IMR-90 (cell line): ENCODE measurements at regions not wholly inside any gene's neighbourhood (a gene's known extent, or its start where the extent isn't known, plus 50 kb on each side); places are given as distances from the start of the nearest gene placed in this dataset.

ENCODE experiments used
- ATAC-seq: fragments of 200-7000 bp; cut with Tn5 transposase; 2 replicates; pipeline ENCODE4 v1.9.1; 2020; ENCODE audit warnings: low read depth, mild to moderate bottlenecking, moderate library complexity
- BruUV-seq: library from RNA; stranded (reverse); fragments of 400-500 nt; replicated peaks from 2 replicates; lab custom pipeline; 2021; lab: Mats Ljungman, UMichigan
- CTCF ChIA-PET: fragments of 300-600 bp; formaldehyde crosslinking; extraction: SDS; loops from one replicate; lab custom pipeline; 2021; ENCODE audit warnings: antibody characterized with exemption; lab: Yijun Ruan, JAX
- POLR2A ChIA-PET: fragments of 300-600 bp; sonication (Branson Sonifier 250); formaldehyde crosslinking; loops from one replicate; lab custom pipeline; 2022; ENCODE audit warnings: antibody characterized with exemption; ENCODE audit not compliant: unreplicated experiment; lab: Charles Lee
- DNase-seq: peaks from one replicate; pipeline ENCODE4 v3.0.0; 2013
- H2AFZ ChIP-seq: replicated peaks from 2 replicates; pipeline ENCODE3; 2013; ENCODE audit warnings: low read length, mild to moderate bottlenecking; ENCODE audit not compliant: poor library complexity
- H2AK5ac ChIP-seq: 2 replicates; pipeline ENCODE4 v1.6.1; 2013; ENCODE audit warnings: low read depth, low read length, inconsistent platforms
- H2AK9ac ChIP-seq: replicated peaks from 2 replicates; pipeline ENCODE3; 2013; ENCODE audit warnings: mild to moderate bottlenecking, low read depth, low read length, moderate library complexity; ENCODE audit not compliant: poor library complexity
- H2BK120ac ChIP-seq: 2 replicates; pipeline ENCODE4 v1.6.1; 2013; ENCODE audit warnings: low read depth, low read length, inconsistent platforms
- H2BK15ac ChIP-seq: 3 replicates; pipeline ENCODE4 v1.6.1; 2013; ENCODE audit warnings: low read depth, low read length, inconsistent platforms
- H2BK20ac ChIP-seq: 2 replicates; pipeline ENCODE4 v1.6.1; 2013; ENCODE audit warnings: low read depth, mild to moderate bottlenecking, inconsistent platforms, low read length, moderate library complexity
- H2BK5ac ChIP-seq: 2 replicates; pipeline ENCODE4 v1.6.1; 2013; ENCODE audit warnings: mild to moderate bottlenecking, low read depth, low read length, inconsistent platforms; ENCODE audit not compliant: poor library complexity, severe bottlenecking
- H3K14ac ChIP-seq: replicated peaks from 2 replicates; pipeline ENCODE4 v1.6.1; 2013; ENCODE audit warnings: low read depth, low read length, inconsistent platforms
- H3K18ac ChIP-seq: 2 replicates; pipeline ENCODE4 v1.6.1; 2013; ENCODE audit warnings: low read depth, low read length, control low read depth
- H3K23ac ChIP-seq: 2 replicates; pipeline ENCODE4 v1.6.1; 2013; ENCODE audit warnings: low read depth, low read length, inconsistent platforms
- H3K27ac ChIP-seq: 2 replicates; pipeline ENCODE4 v1.5.1; 2013; ENCODE audit warnings: mild to moderate bottlenecking, control low read depth, low read length; ENCODE audit not compliant: insufficient read depth
- H3K27me3 ChIP-seq: 2 replicates; pipeline ENCODE4 v1.6.1; 2013; ENCODE audit warnings: low read length; ENCODE audit not compliant: control insufficient read depth, insufficient read depth
- H3K36me3 ChIP-seq: 2 replicates; pipeline ENCODE4 v1.6.1; 2013; ENCODE audit warnings: low read length, mixed read lengths; ENCODE audit not compliant: control insufficient read depth, insufficient read depth
- H3K4ac ChIP-seq: 2 replicates; pipeline ENCODE4 v1.6.1; 2013; ENCODE audit warnings: low read depth, low read length, inconsistent platforms
- H3K4me1 ChIP-seq: 2 replicates; pipeline ENCODE4 v1.6.1; 2013; ENCODE audit warnings: low read length, mixed read lengths; ENCODE audit not compliant: control insufficient read depth, insufficient read depth
- H3K4me2 ChIP-seq: 2 replicates; pipeline ENCODE4 v1.6.1; 2013; ENCODE audit warnings: low read depth, mild to moderate bottlenecking, control low read depth, low read length, moderate library complexity
- H3K4me3 ChIP-seq: 2 replicates; pipeline ENCODE4 v1.5.1; 2013; ENCODE audit warnings: low read depth, mild to moderate bottlenecking, control low read depth, low read length, moderate library complexity; ENCODE audit not compliant: insufficient read depth
- H3K56ac ChIP-seq: 2 replicates; pipeline ENCODE4 v1.6.1; 2013; ENCODE audit warnings: low read length, inconsistent platforms; ENCODE audit not compliant: insufficient read depth; ENCODE audit errors: extremely low read depth
- H3K79me1 ChIP-seq, 2 experiments: 2 replicates each; pipeline ENCODE4 v1.6.1; 2013; ENCODE audit warnings: low read length in 2 of 2, inconsistent platforms in 1 of 2, low read depth in 1 of 2
- H3K9ac ChIP-seq: 2 replicates; pipeline ENCODE4 v1.6.1; 2013; ENCODE audit warnings: low read depth, low read length, control low read depth
- H3K9me1 ChIP-seq: 2 replicates; pipeline ENCODE4 v1.6.1; 2013; ENCODE audit warnings: low read length, inconsistent platforms; ENCODE audit not compliant: insufficient read depth
- H3K9me3 ChIP-seq: 2 replicates; pipeline ENCODE4 v1.6.1; 2013; ENCODE audit warnings: low read length; ENCODE audit not compliant: control insufficient read depth, insufficient read depth
- H4K20me1 ChIP-seq: 2 replicates; pipeline ENCODE4 v1.6.1; 2013; ENCODE audit warnings: low read length, inconsistent platforms; ENCODE audit not compliant: insufficient read depth
- H4K5ac ChIP-seq: 2 replicates; pipeline ENCODE4 v1.6.1; 2013; ENCODE audit warnings: mild to moderate bottlenecking, low read depth, low read length, control low read depth
- H4K8ac ChIP-seq, 2 experiments: 2 replicates each; pipeline ENCODE4 v1.6.1; 2013; ENCODE audit warnings: low read depth in 2 of 2, low read length in 2 of 2, control low read depth in 1 of 2, inconsistent platforms in 1 of 2
- H4K91ac ChIP-seq: 2 replicates; pipeline ENCODE4 v1.6.1; 2013; ENCODE audit warnings: low read depth, low read length, inconsistent platforms; ENCODE audit not compliant: insufficient read depth
- BHLHE40 ChIP-seq: fragments of 150-350 bp; IDR thresholded peaks from 2 replicates; pipeline ENCODE4 v1.6.1; 2016; ENCODE audit warnings: mild to moderate bottlenecking, low read depth, low read length
- CEBPB ChIP-seq: IDR thresholded peaks from 2 replicates; pipeline ENCODE4 v1.6.1; 2012; ENCODE audit warnings: low read depth, low read length, improper control_type of control experiment
- CTCF ChIP-seq: conservative IDR thresholded peaks from 2 replicates; pipeline ENCODE4 v1.5.1; 2012; ENCODE audit warnings: mild to moderate bottlenecking, low read depth, low read length, improper control_type of control experiment
- ELK1 ChIP-seq: fragments of 150-350 bp; IDR thresholded peaks from 2 replicates; pipeline ENCODE4 v1.6.1; 2016; ENCODE audit warnings: low read depth, mild to moderate bottlenecking, low read length, moderate library complexity, borderline replicate concordance
- MAFK ChIP-seq: IDR thresholded peaks from 2 replicates; pipeline ENCODE4 v1.6.1; 2012; ENCODE audit warnings: low read depth, low read length, improper control_type of control experiment
- MAZ ChIP-seq: IDR thresholded peaks from 2 replicates; pipeline ENCODE4 v1.6.1; 2012; ENCODE audit warnings: low read depth, mild to moderate bottlenecking, low read length, improper control_type of control experiment, moderate library complexity, borderline replicate concordance
- MXI1 ChIP-seq: IDR thresholded peaks from 2 replicates; pipeline ENCODE4 v1.6.1; 2012; ENCODE audit warnings: low read depth, mild to moderate bottlenecking, low read length, moderate library complexity, borderline replicate concordance
- NFE2L2 ChIP-seq: fragments of 150-350 bp; IDR thresholded peaks from 2 replicates; pipeline ENCODE4 v1.6.1; 2016; ENCODE audit warnings: low read depth, mild to moderate bottlenecking, low read length
- POLR2A ChIP-seq: IDR thresholded peaks from 2 replicates; pipeline ENCODE4 v1.6.1; 2012; ENCODE audit warnings: mild to moderate bottlenecking, low read depth, low read length
- RCOR1 ChIP-seq: IDR thresholded peaks from 2 replicates; pipeline ENCODE4 v1.6.1; 2012; ENCODE audit warnings: mild to moderate bottlenecking, low read length, improper control_type of control experiment; ENCODE audit not compliant: insufficient replicate concordance
- SMC3 ChIP-seq: fragments of 150-350 bp; IDR thresholded peaks from 2 replicates; pipeline ENCODE4 v1.6.1; 2016; ENCODE audit warnings: low read depth, mild to moderate bottlenecking, antibody characterized with exemption, low read length, moderate library complexity
- USF2 ChIP-seq: fragments of 150-350 bp; IDR thresholded peaks from 2 replicates; pipeline ENCODE4 v1.6.1; 2017; ENCODE audit warnings: mild to moderate bottlenecking, antibody characterized with exemption, low read length, low read depth
- dilution Hi-C: fragments of 300-500 bp; cut with HindIII; formaldehyde crosslinking; loops from one replicate; pipeline ENCODE4 v1.14.3; 2018; ENCODE audit warnings: low sequenced_read_pairs; ENCODE audit not compliant: unreplicated experiment
- in situ Hi-C: fragments of 300-500 bp; cut with MboI; formaldehyde crosslinking; loops from 3 replicates; pipeline ENCODE4 v1.14.3; 2019; ENCODE audit warnings: low sequenced_read_pairs, inconsistent platforms, mixed read lengths
- intact Hi-C: fragments of 100-400 bp; cut with micrococcal nuclease; formaldehyde crosslinking; loops from 2 replicates; pipeline ENCODE4 v1.10.0; 2022

- BruUV-seq = no TSS peak
Measured at GRCh38 chr11:92387859-92388258, 163.2 kb downstream of the FAT3 start.

More at GRCh38 chr11:92387859-92388258, 163.2 kb downstream of the FAT3 start:
- H3K14ac ChIP-seq = no peak overlapping the region
- H4K20me1 ChIP-seq = no peaks in the 10 kb centered on the region
- no peak overlapping the region for H2AFZ ChIP-seq
- no peak overlapping the region for H2BK5ac ChIP-seq
- no peaks in the 10 kb centered on the region; the same call in 1 of the 2 replicates for H3K9me1 ChIP-seq
- H3K27me3 ChIP-seq = no peaks in the 10 kb centered on the region; the same call in 1 of the 2 replicates
- intact Hi-C loops = no loop called here
- no peak overlapping the region for H3K23ac ChIP-seq
- H3K9ac ChIP-seq = no peak overlapping the region
- in situ Hi-C loops = no loop called here
- no peak overlapping the region for H3K4me2 ChIP-seq
- H3K9me3 ChIP-seq = no peaks in the 10 kb centered on the region
- no peak overlapping the region for H3K56ac ChIP-seq
- H3K4me3 ChIP-seq = no peak overlapping the region
- H3K27ac ChIP-seq = no peak overlapping the region
- H2BK20ac ChIP-seq = no peak overlapping the region
- no peak overlapping the region for H3K4ac ChIP-seq
- no peak for TF ChIP-seq SMC3
- no peak for TF ChIP-seq NFE2L2
- TF ChIP-seq USF2 = no peak
- no peak for TF ChIP-seq MAZ
- TF ChIP-seq MXI1 = no peak
- TF ChIP-seq POLR2A = no peak
- no peak for TF ChIP-seq RCOR1
- no peak for TF ChIP-seq BHLHE40
- TF ChIP-seq MAFK = no peak
- no peak for TF ChIP-seq ELK1
- no peak for TF ChIP-seq CTCF
- no peak for TF ChIP-seq CEBPB
- DNase-seq = no peak
- H4K8ac ChIP-seq = no peak overlapping the region
- no peaks in the 10 kb centered on the region for H3K79me1 ChIP-seq
- no peaks in the 10 kb centered on the region for H3K36me3 ChIP-seq
- H4K5ac ChIP-seq = no peak overlapping the region
- ChIA-PET POLR2A (no interaction called here), CTCF (interaction anchor here (0.6 kb wide), 1 partner anchor 352 kb away, joined by 3 read pairs; no protein-coding TSS in a partner anchor)
- no peak for ATAC-seq
- no peak overlapping the region for H3K18ac ChIP-seq
- no peak overlapping the region for H4K91ac ChIP-seq
- no peak overlapping the region for H2AK9ac ChIP-seq
- dilution Hi-C loops = no loop called here
- H2BK120ac ChIP-seq = no peak overlapping the region
- H2AK5ac ChIP-seq = no peak overlapping the region
- H3K4me1 ChIP-seq = peaks cover 2% of the 10 kb centered on the region; the same call in 1 of the 2 replicates
- H2BK15ac ChIP-seq = no peak overlapping the region
